GM12878 (cell line): ENCODE measurements at regions not wholly inside any gene's neighbourhood (a gene's known extent, or its start where the extent isn't known, plus 50 kb on each side); places are given as distances from the start of the nearest gene placed in this dataset.
"Not testable (repeated sequence)": the region's sequence is repeated elsewhere in the genome, so short reads cannot be mapped to it uniquely, and the experiment has no call there.

Experiments
- ATAC-seq: fragments of 200-7000 bp; cut with Tn5 transposase; 3 replicates; pipeline ENCODE4 v1.9.1; 2020; ENCODE audit warnings: mild to moderate bottlenecking, moderate library complexity
- BruUV-seq: library from RNA; stranded (reverse); fragments of 400-500 nt; replicated peaks from 2 replicates; lab custom pipeline; 2021; lab: Mats Ljungman, UMichigan
- CTCF ChIA-PET: fragments of 300-600 bp; sonication (Branson Sonifier 250); formaldehyde crosslinking; extraction: SDS; loops from one replicate; lab custom pipeline; 2021; ENCODE audit warnings: inconsistent platforms; lab: Yijun Ruan, JAX
- POLR2A ChIA-PET: fragments of 350-600 bp; formaldehyde crosslinking; extraction: SDS; loops from one replicate; lab custom pipeline; 2021; ENCODE audit warnings: inconsistent platforms; lab: Charles Lee
- RAD21 ChIA-PET: fragments of 300-600 bp; sonication (Branson Sonifier 250); formaldehyde crosslinking; loops from one replicate; lab custom pipeline; 2023; ENCODE audit warnings: antibody characterized with exemption; ENCODE audit not compliant: unreplicated experiment; lab: Charles Lee
- SMC1A ChIA-PET: fragments of 300-600 bp; sonication (Branson Sonifier 250); formaldehyde crosslinking; loops from one replicate; lab custom pipeline; 2023; ENCODE audit not compliant: unreplicated experiment, uncharacterized antibody; lab: Charles Lee
- DNase-seq: peaks from one replicate; pipeline ENCODE4 v3.0.0-alpha.2; 2011; ENCODE audit warnings: low read depth, low spot score
- FAIRE-seq: peaks from 3 replicates; lab custom pipeline; 2011; peaks lifted over from hg19 to GRCh38; lab: Jason Lieb, UNC
- H2AFZ ChIP-seq: 2 replicates; pipeline ENCODE4 v1.6.0; 2011; ENCODE audit warnings: low read depth, low read length, control low read depth; ENCODE audit not compliant: control insufficient read depth
- H3K27ac ChIP-seq: 2 replicates; pipeline ENCODE4 v1.5.1; 2011; ENCODE audit warnings: control low read depth; ENCODE audit not compliant: control insufficient read depth, insufficient read depth
- H3K27me3 ChIP-seq, 2 experiments: replicated peaks in 1 of 2; 2 replicates each; pipeline versions ENCODE4 v1.6.0 to v1.6.1; 2011; ENCODE audit warnings: low read length in 1 of 2; ENCODE audit not compliant: control insufficient read depth in 2 of 2, insufficient read depth in 2 of 2
- H3K36me3 ChIP-seq, 2 experiments: 2 replicates each; pipeline ENCODE4 v1.5.1; 2011; ENCODE audit warnings: low read length in 1 of 2; ENCODE audit not compliant: control insufficient read depth in 2 of 2, insufficient read depth in 2 of 2
- H3K4me1 ChIP-seq: 2 replicates; pipeline ENCODE4 v1.6.1; 2011; ENCODE audit warnings: mild to moderate bottlenecking, low read length, moderate library complexity, mixed read lengths; ENCODE audit not compliant: control insufficient read depth, insufficient read depth
- H3K4me2 ChIP-seq: 2 replicates; pipeline ENCODE4 v1.6.0; 2011; ENCODE audit warnings: control low read depth; ENCODE audit not compliant: control insufficient read depth, insufficient read depth
- H3K4me3 ChIP-seq: fragments of 200-600 bp; sonication (generic); 2 replicates; pipeline ENCODE4 v1.5.1; 2016
- H3K79me2 ChIP-seq: 2 replicates; pipeline ENCODE4 v1.6.0; 2011; ENCODE audit warnings: low read length; ENCODE audit not compliant: control insufficient read depth, insufficient read depth
- H3K9ac ChIP-seq: 2 replicates; pipeline ENCODE4 v1.8.0; 2011; ENCODE audit warnings: low read length, control low read depth, mixed read lengths; ENCODE audit not compliant: control insufficient read depth, insufficient read depth
- H3K9me3 ChIP-seq: replicated peaks from 3 replicates; pipeline ENCODE4 v1.5.1; 2011; ENCODE audit warnings: mild to moderate bottlenecking, low read length; ENCODE audit not compliant: control insufficient read depth, insufficient read depth
- H4K20me1 ChIP-seq: 2 replicates; pipeline ENCODE4 v1.6.0; 2011; ENCODE audit not compliant: control insufficient read depth, insufficient read depth
- MXI1 ChIP-seq: fragments of 150-350 bp; IDR thresholded peaks from 2 replicates; pipeline ENCODE4 v1.6.1; 2011; ENCODE audit warnings: low read depth, mild to moderate bottlenecking, inconsistent platforms, low read length, improper control_type of control experiment
- TCF12 ChIP-seq: IDR thresholded peaks from 2 replicates; pipeline ENCODE4 v1.6.1; 2011; ENCODE audit warnings: low read depth, mild to moderate bottlenecking, low read length
- WGBS: methylation state at CpG from one replicate; pipeline ENCODE4 v1.1.6; 2016; ENCODE audit warnings: low lambda C conversion rate; ENCODE audit not compliant: insufficient replicate concordance, insufficient coverage; ENCODE audit errors: missing lambda C conversion rate; 5-methylcytosine and 5-hydroxymethylcytosine counted together
- in situ Hi-C: fragments of 300-500 bp; cut with MboI; formaldehyde crosslinking; loops from 9 replicates; pipeline ENCODE4 v1.14.3; 2018; ENCODE audit warnings: mixed read lengths
- intact Hi-C: fragments of 100-400 bp; cut with micrococcal nuclease; formaldehyde crosslinking; loops from one replicate; pipeline ENCODE4 v1.14.2; 2022; ENCODE audit not compliant: unreplicated experiment

DNA sequence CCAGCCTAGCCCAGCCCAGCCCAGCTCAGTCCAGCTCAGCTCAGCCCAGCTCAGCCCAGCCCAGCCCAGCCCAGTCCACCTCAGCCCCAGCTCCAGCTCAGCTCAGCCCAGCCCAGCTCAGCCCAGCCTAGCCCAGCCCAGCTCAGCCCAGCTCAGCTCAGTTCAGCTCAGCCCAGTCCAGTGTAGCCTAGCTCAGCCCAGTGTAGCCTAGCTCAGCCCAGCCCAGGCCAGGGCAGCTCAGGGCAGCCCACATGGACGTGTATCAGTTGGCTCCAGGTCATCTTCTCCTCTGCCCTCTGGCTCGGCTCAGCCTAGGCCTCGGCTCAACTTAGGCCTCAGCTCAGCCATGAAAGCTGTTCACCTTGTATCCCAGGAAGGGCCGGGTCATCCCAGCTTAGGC lies 64.7 kb downstream of the TMEM121 start:
- SMC1A ChIA-PET: no interaction called here
- Histone ChIP-seq H3K9ac (no peak overlapping the region), H3K27ac (no peak overlapping the region), H3K9me3 (no peaks in the 10 kb centered on the region), H3K4me3 (no peak overlapping the region), H4K20me1 (no peaks in the 10 kb centered on the region), H3K36me3 (no peaks in the 10 kb centered on the region), H3K4me2 (no peak overlapping the region), H3K79me2 (no peaks in the 10 kb centered on the region), H2AFZ (no peak overlapping the region), H3K4me1 (peaks cover 1% of the 10 kb centered on the region; the same call in 1 of the 2 replicates), H3K27me3 (no peaks in the 10 kb centered on the region)
- DNase-seq: no peak
- intact Hi-C loops: no loop called here
- no TSS peak for BruUV-seq
- RAD21 ChIA-PET: no interaction called here
- 80% methylated on average over 4 of the region's 4 CpGs for WGBS
- in situ Hi-C loops: no loop called here
- POLR2A ChIA-PET: no interaction called here
- FAIRE-seq: no peak
- TF ChIP-seq MXI1: no peak
- no peak for ATAC-seq
- CTCF ChIA-PET: no interaction called here

DNA sequence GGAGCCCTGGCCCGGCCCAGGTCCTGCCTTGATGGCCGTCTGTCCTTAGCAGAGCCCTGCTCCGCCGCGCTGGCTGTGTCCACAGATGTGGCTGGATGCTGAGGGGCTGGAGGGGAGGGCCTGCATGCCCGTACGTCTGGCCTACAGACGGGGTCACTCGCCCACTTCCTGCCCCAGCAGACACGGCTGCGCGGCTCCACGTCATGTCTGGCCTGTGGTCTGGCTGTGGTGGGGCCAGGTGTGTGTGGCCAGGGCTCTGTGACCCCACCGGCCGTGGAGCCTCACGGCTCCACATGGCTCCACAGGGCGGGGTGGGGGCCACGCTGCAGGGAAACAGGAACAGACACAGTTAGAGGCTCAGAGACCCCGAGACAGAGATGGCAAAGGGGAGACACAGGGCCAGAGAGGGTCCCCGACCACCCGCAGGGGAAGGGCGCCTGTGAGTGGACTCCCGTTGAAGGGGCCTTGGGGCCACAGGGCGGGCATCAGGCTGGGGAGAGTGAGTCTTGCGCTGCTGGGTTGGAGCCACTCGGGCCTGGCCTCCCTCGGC lies 65.5 kb downstream of the TMEM121 start:
- POLR2A ChIA-PET, H3K27me3 ChIP-seq, H3K9ac ChIP-seq, H3K4me2 ChIP-seq, H3K36me3 ChIP-seq, H3K79me2 ChIP-seq, SMC1A ChIA-PET, H3K4me3 ChIP-seq, CTCF ChIA-PET, H4K20me1 ChIP-seq, H3K9me3 ChIP-seq, H3K4me1 ChIP-seq, BruUV-seq, H2AFZ ChIP-seq, RAD21 ChIA-PET, FAIRE-seq, intact Hi-C loops, DNase-seq, in situ Hi-C loops, H3K27ac ChIP-seq: not testable (repeated sequence)
- TF ChIP-seq TCF12: peak; percentile 59; the same call in 1 of the 2 replicates
- 54% methylated on average over 14 of the region's 27 CpGs for WGBS
- peak; percentile 45 for ATAC-seq

DNA sequence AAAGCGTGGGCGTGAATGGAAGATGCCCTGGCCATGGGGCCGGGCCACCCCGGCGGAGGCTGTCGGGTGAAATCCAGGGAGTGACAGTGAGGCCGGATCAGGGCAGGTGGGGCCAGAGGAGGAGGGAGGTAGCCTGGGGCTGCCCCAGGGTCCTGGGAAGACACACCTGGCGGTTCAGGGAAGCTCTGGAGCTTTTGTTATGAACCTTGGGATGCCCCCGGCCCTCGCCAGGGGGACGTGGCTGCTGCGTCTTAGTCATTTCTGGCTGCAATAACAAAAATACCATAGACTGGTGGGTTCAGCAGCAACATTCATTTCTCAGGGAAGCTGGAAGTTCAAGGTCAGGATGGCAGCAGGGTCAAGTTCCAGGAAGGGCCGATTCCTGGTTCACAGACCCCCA lies 66.3 kb downstream of the TMEM121 start:
- H3K27me3 ChIP-seq, H3K9ac ChIP-seq, H3K27ac ChIP-seq, DNase-seq, H3K9me3 ChIP-seq, H4K20me1 ChIP-seq, ATAC-seq, H3K79me2 ChIP-seq, SMC1A ChIA-PET, H3K4me1 ChIP-seq, H3K4me2 ChIP-seq, H3K36me3 ChIP-seq, POLR2A ChIA-PET, H2AFZ ChIP-seq, intact Hi-C loops, RAD21 ChIA-PET, BruUV-seq, H3K4me3 ChIP-seq, in situ Hi-C loops, CTCF ChIA-PET, FAIRE-seq: not testable (repeated sequence)
- WGBS: 71% methylated on average over 6 of the region's 13 CpGs
